ENCODE measurements at regions not wholly inside any gene's neighbourhood (a gene's known extent, or its start where the extent isn't known, plus 50 kb on each side); places are given as distances from the start of the nearest gene placed in this dataset.

DNA sequence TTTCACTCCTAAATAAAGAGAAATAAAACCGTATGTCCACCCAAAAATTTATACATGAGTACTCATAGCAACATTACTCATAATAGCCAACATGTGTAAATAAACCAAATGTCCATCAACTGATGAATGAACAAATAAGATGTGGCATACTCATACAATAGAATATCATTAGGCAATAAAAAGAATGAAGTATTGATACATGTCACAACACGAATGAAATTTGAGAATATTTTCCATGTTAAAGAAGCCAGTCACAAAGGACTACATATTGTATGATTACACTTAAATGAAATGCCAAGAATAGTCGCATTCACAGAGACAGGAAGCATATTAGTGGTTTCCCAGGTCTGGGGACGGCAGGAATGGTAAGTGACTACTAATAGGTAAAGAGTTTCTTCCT lies 869.2 kb downstream of the IGSF11 start:
- Histone ChIP-seq H4K20me1 (ENCODE audit: insufficient read depth) (no peaks in the 10 kb centered on the region), H3K4me2 (ENCODE audit: unreplicated experiment) (no peak overlapping the region), H3K79me2 (ENCODE audit: insufficient read depth) (no peaks in the 10 kb centered on the region), H3F3A (ENCODE audit: insufficient read depth) (no peaks in the 10 kb centered on the region), H3K9ac (no peak overlapping the region), H3K4me1 (ENCODE audit: insufficient read depth) (no peaks in the 10 kb centered on the region), H3K27ac (no peak overlapping the region), H2AFZ (no peak overlapping the region), H3K36me3 (ENCODE audit: low read depth) (no peaks in the 10 kb centered on the region), H3K4me3 (no peak overlapping the region), H3K9me3 (ENCODE audit: low read depth) (peaks cover 4% of the 10 kb centered on the region), H3K27me3 (replicated peaks; ENCODE audit: insufficient read depth) (no peaks in the 10 kb centered on the region), H3K9me2 (ENCODE audit: insufficient read depth) (no peaks in the 10 kb centered on the region)
- no peak for DNase-seq
- in situ Hi-C loops (cut with MboI): no loop called here
- 26 to 32% methylated on average over 4 of the region's 4 CpGs for WGBS, 2 experiments (ENCODE audit: low coverage in 1 of 2, low lambda C conversion rate in 2 of 2, missing lambda C conversion rate in 2 of 2)
- TF ChIP-seq EZH2phosphoT487 (IDR thresholded peaks at IDR 0.05; ENCODE audit: insufficient read depth, low read depth): no peak
- TF ChIP-seq EZH2 (IDR thresholded peaks at IDR 0.05; ENCODE audit: insufficient read depth, poor library complexity, severe bottlenecking): no peak

DNA sequence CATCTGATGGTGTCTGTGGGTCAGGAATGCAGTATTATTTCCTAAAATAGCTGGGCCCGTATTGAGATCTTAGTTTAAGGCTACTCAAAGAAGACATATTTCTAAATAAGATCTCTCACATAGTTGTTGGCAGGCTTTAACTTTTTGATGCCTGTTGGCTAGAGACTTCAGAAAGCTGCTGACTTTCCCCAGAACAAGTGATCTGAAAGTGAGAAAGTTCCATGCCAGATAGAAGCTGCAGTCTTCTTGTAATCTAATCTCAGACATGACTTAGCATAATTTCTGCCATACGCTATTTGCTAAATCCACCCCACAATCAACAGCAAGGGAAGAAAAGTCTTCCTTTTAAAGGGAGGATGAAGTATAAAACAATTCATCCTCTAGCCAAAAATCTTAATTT lies 867.1 kb downstream of the IGSF11 start:
- TF ChIP-seq EZH2phosphoT487 (IDR thresholded peaks at IDR 0.05; ENCODE audit: insufficient read depth, low read depth): no peak
- TF ChIP-seq EZH2 (IDR thresholded peaks at IDR 0.05; ENCODE audit: insufficient read depth, poor library complexity, severe bottlenecking): no peak
- DNase-seq: no peak
- Histone ChIP-seq H4K20me1 (ENCODE audit: insufficient read depth) (no peaks in the 10 kb centered on the region), H3K9me2 (ENCODE audit: insufficient read depth) (no peaks in the 10 kb centered on the region), H3K9me3 (ENCODE audit: low read depth) (peaks cover 4% of the 10 kb centered on the region), H3K4me3 (no peak overlapping the region), H3K4me1 (ENCODE audit: insufficient read depth) (no peaks in the 10 kb centered on the region), H3K4me2 (ENCODE audit: unreplicated experiment) (no peak overlapping the region), H2AFZ (no peak overlapping the region), H3F3A (ENCODE audit: insufficient read depth) (no peaks in the 10 kb centered on the region), H3K79me2 (ENCODE audit: insufficient read depth) (no peaks in the 10 kb centered on the region), H3K9ac (no peak overlapping the region), H3K27ac (no peak overlapping the region), H3K36me3 (ENCODE audit: low read depth) (no peaks in the 10 kb centered on the region), H3K27me3 (replicated peaks; ENCODE audit: insufficient read depth) (no peaks in the 10 kb centered on the region)
- in situ Hi-C loops (cut with MboI): no loop called here
- WGBS, 2 experiments (ENCODE audit: low coverage in 1 of 2, low lambda C conversion rate in 2 of 2, missing lambda C conversion rate in 2 of 2): 35 to 41% methylated on average over 2 of the region's 2 CpGs

DNA sequence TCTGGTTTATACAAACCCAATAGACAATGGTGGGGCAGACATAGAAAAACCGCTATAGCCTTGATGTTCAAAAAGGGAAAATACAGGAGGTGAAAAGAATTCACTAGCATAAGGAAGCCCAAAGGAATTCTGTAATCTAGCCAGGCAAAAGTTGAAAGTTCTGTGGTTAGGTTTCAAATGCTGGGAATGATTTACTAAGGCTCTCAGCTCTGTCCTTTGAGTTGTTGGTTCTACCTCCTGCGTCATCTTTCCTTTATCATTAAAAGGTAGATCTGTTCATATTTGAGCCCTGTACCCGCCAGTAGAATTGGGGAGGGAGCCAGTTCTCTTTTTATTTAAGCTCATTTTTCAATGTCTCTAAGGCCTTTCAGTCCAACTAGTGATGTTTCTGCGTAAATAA lies 866.5 kb downstream of the IGSF11 start:
- no peak overlapping the region for H3K9ac ChIP-seq

DNA sequence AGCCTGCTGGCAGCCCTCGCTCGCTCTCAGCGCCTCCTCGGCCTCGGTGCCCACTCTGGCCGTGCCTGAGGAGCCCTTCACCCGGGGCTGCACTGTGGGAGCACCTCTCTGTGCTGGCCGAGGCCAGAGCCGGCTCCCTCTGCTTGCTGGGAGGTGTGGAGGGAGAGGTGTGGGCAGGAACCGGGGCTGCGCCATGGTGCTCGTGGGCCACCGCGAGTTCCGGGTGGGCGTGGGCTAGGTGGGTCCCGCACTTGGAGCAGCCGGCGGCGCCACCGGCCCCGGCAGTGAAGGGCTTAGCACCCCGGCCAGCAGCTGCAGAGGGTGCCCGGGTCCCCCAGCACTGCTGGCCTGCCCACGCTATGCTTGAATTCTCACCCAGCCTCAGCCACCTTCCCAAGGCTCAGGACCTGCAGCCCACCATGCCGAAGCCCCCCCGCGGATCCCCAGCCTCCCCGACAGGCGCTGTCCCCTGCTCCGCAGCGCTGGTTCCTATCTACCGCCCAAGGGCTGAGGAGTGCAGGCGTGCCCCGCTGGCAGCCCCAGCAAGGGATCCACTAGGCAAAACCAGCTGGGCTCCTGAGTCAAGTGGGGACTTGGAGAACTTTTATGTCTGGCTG lies 863.3 kb downstream of the IGSF11 start:
- Histone ChIP-seq H3K4me3 (no peak overlapping the region), H3K79me2 (ENCODE audit: insufficient read depth) (no peaks in the 10 kb centered on the region), H2AFZ (no peak overlapping the region), H4K20me1 (ENCODE audit: insufficient read depth) (no peaks in the 10 kb centered on the region), H3K27ac (no peak overlapping the region), H3K4me1 (ENCODE audit: insufficient read depth) (no peaks in the 10 kb centered on the region), H3K4me2 (ENCODE audit: unreplicated experiment) (no peak overlapping the region), H3K36me3 (ENCODE audit: low read depth) (no peaks in the 10 kb centered on the region), H3K27me3 (replicated peaks; ENCODE audit: insufficient read depth) (no peaks in the 10 kb centered on the region), H3K9me2 (ENCODE audit: insufficient read depth) (no peaks in the 10 kb centered on the region), H3F3A (ENCODE audit: insufficient read depth) (no peaks in the 10 kb centered on the region), H3K9me3 (ENCODE audit: low read depth) (peaks cover 4% of the 10 kb centered on the region), H3K9ac (no peak overlapping the region)
- TF ChIP-seq EZH2 (IDR thresholded peaks at IDR 0.05; ENCODE audit: insufficient read depth, poor library complexity, severe bottlenecking): no peak
- TF ChIP-seq EZH2phosphoT487 (IDR thresholded peaks at IDR 0.05; ENCODE audit: insufficient read depth, low read depth): no peak
- no peak for DNase-seq
- in situ Hi-C loops (cut with MboI): no loop called here
- WGBS, 2 experiments (ENCODE audit: low coverage in 1 of 2, low lambda C conversion rate in 2 of 2, missing lambda C conversion rate in 2 of 2): 63 to 65% methylated on average over 18 to 25 of the region's 35 CpGs

More for the DNA sequence above, 866.5 kb downstream of the IGSF11 start:
- DNase-seq: no peak
- in situ Hi-C loops (cut with MboI): no loop called here
- Histone ChIP-seq H3K9me3 (ENCODE audit: low read depth) (peaks cover 4% of the 10 kb centered on the region), H3K9me2 (ENCODE audit: insufficient read depth) (no peaks in the 10 kb centered on the region), H3F3A (ENCODE audit: insufficient read depth) (no peaks in the 10 kb centered on the region), H3K4me1 (ENCODE audit: insufficient read depth) (no peaks in the 10 kb centered on the region), H3K36me3 (ENCODE audit: low read depth) (no peaks in the 10 kb centered on the region), H3K79me2 (ENCODE audit: insufficient read depth) (no peaks in the 10 kb centered on the region), H3K27ac (no peak overlapping the region), H3K4me3 (no peak overlapping the region), H4K20me1 (ENCODE audit: insufficient read depth) (no peaks in the 10 kb centered on the region), H2AFZ (no peak overlapping the region), H3K27me3 (replicated peaks; ENCODE audit: insufficient read depth) (no peaks in the 10 kb centered on the region), H3K4me2 (ENCODE audit: unreplicated experiment) (no peak overlapping the region)
- 34 to 37% methylated on average over 4 of the region's 4 CpGs for WGBS, 2 experiments (ENCODE audit: low coverage in 1 of 2, low lambda C conversion rate in 2 of 2, missing lambda C conversion rate in 2 of 2)
- no peak for TF ChIP-seq EZH2phosphoT487 (IDR thresholded peaks at IDR 0.05; ENCODE audit: insufficient read depth, low read depth)

DNA sequence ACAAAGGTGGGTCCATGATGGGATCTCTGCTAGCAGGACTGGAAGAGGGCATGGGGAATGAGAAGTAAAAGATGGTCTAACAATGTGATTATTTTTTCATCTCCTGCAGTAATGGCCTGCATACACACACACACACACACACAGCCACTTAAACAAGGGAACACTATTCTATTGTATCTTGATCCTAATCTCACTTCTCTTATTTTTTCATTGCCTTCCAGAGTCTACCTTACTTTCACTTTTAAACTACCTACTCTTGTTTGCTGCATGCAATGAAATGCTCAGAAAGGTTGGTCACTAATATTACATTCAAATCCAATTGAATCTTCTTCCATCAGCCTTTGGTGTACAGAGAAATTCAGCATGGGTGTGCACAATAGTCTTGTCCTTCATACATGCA lies 853.8 kb downstream of the IGSF11 start:
- H3K27me3 ChIP-seq (replicated peaks; ENCODE audit: insufficient read depth): no peaks in the 10 kb centered on the region
- H3K9ac ChIP-seq: no peak overlapping the region
- H4K20me1 ChIP-seq (ENCODE audit: insufficient read depth): no peaks in the 10 kb centered on the region
- H3K27ac ChIP-seq: no peak overlapping the region
- H3F3A ChIP-seq (ENCODE audit: insufficient read depth): no peaks in the 10 kb centered on the region
- no peaks in the 10 kb centered on the region for H3K79me2 ChIP-seq (ENCODE audit: insufficient read depth)
- no peaks in the 10 kb centered on the region for H3K9me2 ChIP-seq (ENCODE audit: insufficient read depth)
- H3K4me1 ChIP-seq (ENCODE audit: insufficient read depth): no peaks in the 10 kb centered on the region
- TF ChIP-seq EZH2phosphoT487 (IDR thresholded peaks at IDR 0.05; ENCODE audit: insufficient read depth, low read depth): no peak
- DNase-seq: no peak
- H3K4me2 ChIP-seq (ENCODE audit: unreplicated experiment): no peak overlapping the region
- H3K4me3 ChIP-seq: no peak overlapping the region
- H2AFZ ChIP-seq: no peak overlapping the region
- in situ Hi-C loops (cut with MboI): no loop called here
- no peaks in the 10 kb centered on the region for H3K9me3 ChIP-seq (ENCODE audit: low read depth)
- no peaks in the 10 kb centered on the region for H3K36me3 ChIP-seq (ENCODE audit: low read depth)

All from GM23248 (cell line).